Smooth muscle cell of the brain vasculature (primary cell): ENCODE measurements at regions not wholly inside any gene's neighbourhood (a gene's known extent, or its start where the extent isn't known, plus 50 kb on each side); places are given as distances from the start of the nearest gene placed in this dataset.

Experiments
- DNase-seq: peaks from one replicate; pipeline ENCODE4 v3.0.0-alpha.2; 2012; ENCODE audit warnings: low read depth, low spot score

- no peak for DNase-seq
Observed at GRCh38 chr5:71996789-71997188, 110.5 kb upstream of the MAP1B start.

- DNase-seq, result no peak
Observed at GRCh38 chr5:71998746-71999145, 108.5 kb upstream of the MAP1B start.

GRCh38 chr5:72000707-72001106, 106.6 kb upstream of the MAP1B start:
- no peak for DNase-seq

- DNase-seq, result no peak
Observed at GRCh38 chr5:72005671-72006070, 101.6 kb upstream of the MAP1B start.

GRCh38 chr5:72006361-72006760, 100.9 kb upstream of the MAP1B start:
- DNase-seq, result no peak

- DNase-seq, result no peak
Observed at GRCh38 chr5:72007336-72008111, 99.8 kb upstream of the MAP1B start.

- DNase-seq, result no peak
Observed at GRCh38 chr5:72009280-72009679, 98.0 kb upstream of the MAP1B start.

- no peak for DNase-seq
Observed at GRCh38 chr5:72010430-72010829, 96.8 kb upstream of the MAP1B start.

- DNase-seq, result no peak
Observed at GRCh38 chr5:72012906-72013305, 94.4 kb upstream of the MAP1B start.

- no peak for DNase-seq
Observed at GRCh38 chr5:72013766-72014624, 93.3 kb upstream of the MAP1B start.

GRCh38 chr5:72015103-72015548, 92.1 kb upstream of the MAP1B start:
- peak; percentile 10 for DNase-seq

- DNase-seq, result no peak
Observed at GRCh38 chr5:72018143-72018803, 89.0 kb upstream of the MAP1B start.

GRCh38 chr5:72020161-72020983, 86.9 kb upstream of the MAP1B start:
- no peak for DNase-seq

GRCh38 chr5:72021651-72022357, 85.5 kb upstream of the MAP1B start:
- DNase-seq, result no peak

GRCh38 chr5:72028382-72028781, 78.9 kb upstream of the MAP1B start:
- no peak for DNase-seq

GRCh38 chr5:72030237-72030636, 77.0 kb upstream of the MAP1B start:
- DNase-seq, result no peak

GRCh38 chr5:72032788-72033187, 74.5 kb upstream of the MAP1B start:
- DNase-seq, result no peak

- DNase-seq, result no peak
Observed at GRCh38 chr5:72034770-72035169, 72.5 kb upstream of the MAP1B start.

GRCh38 chr5:72035831-72036230, 71.4 kb upstream of the MAP1B start:
- DNase-seq, result no peak

GRCh38 chr5:72036951-72037350, 70.3 kb upstream of the MAP1B start:
- no peak for DNase-seq

GRCh38 chr5:72040513-72040912, 66.8 kb upstream of the MAP1B start:
- no peak for DNase-seq
